ENCODE measurements at regions not wholly inside any gene's neighbourhood (a gene's known extent, or its start where the extent isn't known, plus 50 kb on each side); places are given as distances from the start of the nearest gene placed in this dataset.

DNA sequence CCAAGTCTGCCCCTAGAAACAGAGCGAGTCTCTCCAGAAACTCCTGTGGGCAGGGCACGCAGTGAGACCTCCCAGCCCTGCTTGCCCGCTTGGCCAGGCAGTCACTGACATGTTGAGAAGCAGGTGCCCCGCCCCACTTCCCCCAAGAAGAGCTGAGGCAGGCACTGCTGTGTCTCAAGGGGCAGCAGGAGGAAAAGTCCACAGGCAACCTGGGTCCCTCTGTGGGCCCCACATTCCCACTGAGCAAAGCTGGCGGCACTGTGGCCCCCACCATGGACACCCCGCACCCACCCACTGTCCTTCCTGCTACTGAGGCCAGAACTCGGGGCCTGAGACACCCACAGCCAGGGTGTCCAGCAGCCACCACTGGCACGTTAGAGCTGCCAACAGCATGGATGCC is 137.3 kb upstream of the NKX1-1 start:
- no peak for DNase-seq (ENCODE audit: low spot score)

DNA sequence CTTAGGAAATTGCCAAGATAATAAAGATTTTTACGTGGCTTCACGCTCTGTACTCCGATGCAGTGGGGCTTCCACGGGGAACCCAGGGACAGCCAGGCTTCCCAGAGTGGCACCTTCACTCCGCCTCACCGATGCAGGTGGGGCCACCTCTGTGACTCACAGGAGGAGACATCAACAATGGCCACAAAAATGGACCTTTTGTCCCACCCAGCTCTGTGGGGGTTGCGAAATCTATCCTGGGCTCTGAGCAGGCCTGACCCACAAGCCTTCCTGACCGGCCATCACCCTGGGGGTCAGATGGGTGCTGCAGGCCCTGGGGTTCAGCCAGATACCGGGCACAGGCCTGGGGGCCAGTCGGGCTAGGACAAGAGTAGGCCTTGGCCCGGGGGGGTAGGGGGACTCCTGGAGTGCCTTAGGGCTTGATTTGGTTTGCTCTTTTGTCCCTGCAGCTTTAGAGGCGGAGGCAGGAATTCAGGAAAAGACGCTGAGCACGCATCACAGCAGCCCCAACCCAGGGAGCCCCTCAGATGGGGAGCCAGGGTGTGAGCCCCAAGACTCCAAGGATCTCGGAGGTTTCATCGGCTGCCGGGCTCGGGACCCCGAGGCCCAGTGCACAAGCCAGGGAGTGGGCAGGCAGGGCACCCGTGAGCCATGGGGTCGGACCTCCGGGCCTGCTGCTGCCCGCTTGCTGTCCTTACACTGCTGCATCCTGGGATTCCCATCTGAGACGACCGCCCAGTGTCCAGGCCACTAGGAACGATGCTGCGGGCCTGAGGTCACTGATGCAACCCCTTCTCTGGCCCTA is 136.5 kb upstream of the NKX1-1 start:
- no peak for DNase-seq (ENCODE audit: low spot score)

DNA sequence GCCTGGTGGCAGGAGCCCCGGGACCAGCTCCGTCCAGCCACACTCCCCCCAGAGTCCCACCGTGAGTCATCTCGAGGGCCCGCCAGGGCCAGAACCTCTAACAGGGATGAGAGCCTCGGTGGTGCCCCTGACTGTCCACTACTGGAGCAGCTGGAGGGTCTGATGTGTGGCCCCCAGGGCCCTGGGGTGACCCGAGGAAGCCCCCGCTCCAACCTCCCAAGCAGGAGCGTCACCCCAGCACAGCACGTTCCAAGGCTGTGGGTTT is 135.9 kb upstream of the NKX1-1 start:
- no peak for DNase-seq (ENCODE audit: low spot score)

DNA sequence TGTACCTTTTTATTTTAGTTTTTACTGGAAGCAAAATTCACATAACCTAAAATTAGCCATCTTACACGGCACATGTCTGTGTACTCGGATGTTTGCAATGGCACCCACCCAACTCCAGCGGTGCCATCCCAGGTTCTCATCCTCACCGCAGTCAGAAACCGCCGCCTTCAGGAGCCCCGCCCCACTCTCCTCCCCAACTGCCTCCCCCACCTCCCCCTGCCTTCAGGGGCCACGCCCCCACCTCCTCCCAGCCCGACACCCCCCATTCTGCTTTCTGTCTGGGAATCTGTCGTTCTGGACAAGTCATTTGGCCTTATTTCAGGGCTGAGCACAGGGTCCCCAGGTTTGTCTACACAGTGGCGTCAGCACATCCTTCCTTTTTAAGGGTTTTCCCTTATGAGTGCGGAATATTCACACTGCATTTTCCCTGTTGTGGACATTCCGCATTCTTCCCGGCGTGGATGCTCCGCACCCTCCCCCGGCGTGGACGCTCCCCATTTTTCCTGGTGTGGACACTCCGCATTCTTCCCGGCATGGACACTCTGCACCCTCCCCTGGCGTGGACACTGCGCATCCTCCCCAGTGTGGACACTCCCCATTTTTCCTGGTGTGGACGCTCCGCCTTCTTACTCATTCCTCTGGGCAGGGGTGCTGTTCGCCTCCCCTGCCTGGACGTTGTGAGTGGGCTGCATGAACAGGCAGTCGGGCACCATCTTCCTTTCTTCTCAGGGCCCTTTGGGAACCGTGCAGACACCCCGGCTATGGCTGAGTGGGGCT is 135.4 kb upstream of the NKX1-1 start:
- DNase-seq (ENCODE audit: low spot score) = no peak

DNA sequence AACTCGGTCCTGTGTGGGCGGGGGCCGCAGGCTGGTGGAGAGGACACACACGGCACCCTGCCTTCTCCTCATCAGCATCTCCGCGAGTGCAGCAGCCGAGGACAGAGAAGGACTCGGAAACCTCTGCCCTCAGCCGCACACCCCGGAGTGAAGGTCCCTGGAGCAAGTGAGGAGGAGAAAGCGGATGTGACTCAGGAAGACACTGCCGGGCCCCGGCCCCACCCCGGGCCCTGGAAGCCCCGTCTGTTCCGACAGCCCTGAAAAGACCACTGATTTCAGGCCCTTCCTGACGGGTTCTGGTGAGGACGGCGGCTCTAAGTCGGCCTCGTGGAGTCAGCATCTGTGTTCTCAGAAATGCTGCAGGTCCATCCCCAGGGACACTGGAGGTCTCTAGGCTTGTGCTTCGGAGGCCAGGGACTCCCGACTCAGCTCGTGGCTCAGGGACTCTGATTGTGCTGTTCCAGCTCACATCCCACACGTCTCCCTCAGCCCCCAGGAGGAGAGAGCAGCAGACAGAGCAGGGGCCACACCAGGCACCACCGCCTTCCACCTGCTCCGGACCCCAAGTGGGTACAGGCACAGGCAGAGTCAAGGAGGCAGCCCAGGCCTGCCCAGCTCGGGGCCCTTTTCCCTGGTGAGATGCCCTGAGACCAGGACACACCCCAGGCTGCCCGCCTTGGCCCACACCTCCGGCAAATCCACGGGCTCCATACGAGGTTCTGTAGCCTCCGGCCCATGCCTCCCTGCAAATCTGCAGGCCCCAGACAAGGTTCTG is 134.5 kb upstream of the NKX1-1 start:
- DNase-seq (ENCODE audit: low spot score) = no peak

DNA sequence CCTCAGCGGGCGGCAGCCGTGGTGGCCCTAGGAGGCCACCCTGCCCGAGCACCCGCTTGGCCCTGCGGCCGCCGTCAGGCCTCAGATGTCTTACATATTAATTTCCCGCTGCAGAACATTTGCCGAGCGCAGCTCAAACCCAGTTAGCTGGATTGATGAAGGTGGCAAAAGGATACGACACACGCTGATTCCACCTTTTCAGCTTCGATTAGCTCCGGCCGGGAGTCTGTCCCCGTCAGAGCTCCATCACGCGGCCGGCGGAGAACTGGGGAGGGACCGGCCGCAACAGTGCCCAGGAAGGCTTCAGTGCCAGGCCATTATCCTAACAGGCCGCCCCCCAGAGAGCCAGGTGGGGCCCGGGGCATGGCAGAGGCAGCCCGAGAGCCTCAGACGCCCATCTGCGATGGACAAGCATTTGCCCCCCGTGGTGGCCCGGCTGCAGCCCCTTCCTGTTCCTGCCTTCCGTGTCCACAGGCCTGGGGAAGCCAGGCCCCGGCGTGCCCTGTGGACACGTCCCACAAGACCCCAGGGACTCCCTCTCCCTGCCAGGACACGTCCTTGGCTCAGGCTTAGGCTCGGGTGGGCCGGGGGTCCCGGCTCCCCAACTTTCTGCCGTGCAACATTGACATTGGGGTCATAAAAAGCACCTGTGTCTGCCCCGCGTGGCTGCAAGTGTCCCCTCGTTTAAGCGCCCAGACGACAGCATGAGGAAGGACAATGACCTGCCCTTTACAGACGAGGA is 133.8 kb upstream of the NKX1-1 start:
- DNase-seq (ENCODE audit: low spot score) = no peak

DNA sequence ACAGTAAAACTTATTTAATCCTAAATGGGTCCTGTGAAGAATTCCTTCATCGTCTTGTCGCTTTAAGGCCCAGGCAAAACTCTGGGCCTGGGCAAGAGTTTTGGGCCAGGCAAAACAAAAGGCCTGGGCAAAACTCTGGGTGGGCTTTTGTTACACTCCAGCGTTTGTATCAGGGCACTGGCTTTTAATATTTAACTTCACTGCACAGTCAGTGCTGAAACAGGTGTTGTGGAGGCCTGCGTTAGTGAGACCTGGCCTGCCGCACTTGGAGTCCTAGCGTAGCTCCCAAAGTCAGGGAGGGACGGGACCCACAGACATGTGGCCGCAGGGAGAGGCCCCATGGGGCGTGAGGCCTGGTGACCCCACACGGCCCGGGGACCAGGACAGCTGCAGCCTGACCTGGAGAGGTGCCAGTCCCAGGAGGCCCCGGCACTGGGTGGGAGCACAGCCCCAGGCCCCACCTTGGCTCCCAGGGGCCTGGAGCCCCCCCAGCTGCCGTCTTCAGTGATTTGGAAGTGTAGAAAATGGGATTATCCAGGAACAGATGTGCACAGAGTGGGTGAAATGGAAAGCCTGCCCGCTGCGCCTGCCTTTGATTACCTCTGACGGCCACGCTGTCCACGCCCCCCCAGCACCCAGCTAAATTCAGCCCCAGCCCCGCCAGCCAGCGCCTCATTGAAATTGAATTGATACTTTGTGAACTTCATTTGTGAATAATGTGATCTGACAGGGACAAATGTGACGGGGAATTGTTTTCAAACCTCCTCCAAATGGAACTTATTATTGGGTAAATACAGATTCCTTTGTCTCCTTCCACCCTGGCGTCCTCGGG is 132.9 kb upstream of the NKX1-1 start:
- DNase-seq (ENCODE audit: low spot score) = no peak

DNA sequence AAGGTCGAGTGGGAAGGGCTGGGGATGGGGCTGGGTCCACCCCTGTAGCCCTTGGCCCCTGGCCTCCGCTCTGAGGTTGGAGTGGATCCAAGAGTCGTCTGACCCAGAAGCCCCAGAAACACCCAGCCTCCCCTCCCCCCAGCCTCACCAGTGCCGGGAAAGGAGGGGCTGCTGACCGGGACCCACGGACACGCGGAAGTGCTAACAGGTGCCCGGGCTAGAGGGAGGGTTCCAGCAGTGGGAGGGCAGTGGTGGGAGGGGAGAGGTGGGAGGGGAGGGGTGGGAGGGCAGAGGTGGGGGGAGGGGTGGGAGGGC is 131.8 kb upstream of the NKX1-1 start:
- DNase-seq (ENCODE audit: low spot score) = no peak

DNA sequence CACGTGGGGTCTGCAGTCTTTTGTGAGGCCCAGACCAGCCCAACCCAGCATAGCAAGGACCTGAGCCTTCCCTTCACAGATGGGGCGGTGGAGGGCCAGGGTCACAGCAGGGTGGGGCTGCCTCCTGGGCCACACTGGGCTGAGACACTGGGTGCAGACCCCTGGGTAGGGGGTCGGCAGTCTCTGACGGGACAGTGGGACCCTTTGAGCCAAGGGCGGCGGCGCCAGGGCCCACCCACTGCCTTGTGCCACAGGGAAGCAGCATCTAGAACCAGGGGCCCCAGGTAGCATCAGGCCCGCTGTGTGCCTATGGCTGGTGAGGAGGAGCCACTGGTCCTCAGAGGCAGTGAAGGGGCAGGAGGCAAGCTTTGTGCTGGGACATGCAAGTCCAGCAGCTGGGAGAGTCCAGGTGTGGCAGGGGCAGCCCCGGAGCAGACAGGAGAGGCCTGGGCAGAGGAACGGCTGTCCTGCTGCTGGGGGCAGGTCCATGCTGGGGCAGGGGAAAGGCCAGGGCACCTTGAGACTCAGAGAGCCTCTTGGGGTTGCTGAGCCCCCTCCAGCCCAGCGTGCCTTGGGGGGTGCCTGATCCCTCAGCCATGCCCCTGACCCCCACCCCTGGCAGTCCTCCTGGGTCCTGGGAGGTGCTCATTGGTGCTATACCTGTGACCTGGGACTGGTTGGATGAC is 131.3 kb upstream of the NKX1-1 start:
- no peak for DNase-seq (ENCODE audit: low spot score)

DNA sequence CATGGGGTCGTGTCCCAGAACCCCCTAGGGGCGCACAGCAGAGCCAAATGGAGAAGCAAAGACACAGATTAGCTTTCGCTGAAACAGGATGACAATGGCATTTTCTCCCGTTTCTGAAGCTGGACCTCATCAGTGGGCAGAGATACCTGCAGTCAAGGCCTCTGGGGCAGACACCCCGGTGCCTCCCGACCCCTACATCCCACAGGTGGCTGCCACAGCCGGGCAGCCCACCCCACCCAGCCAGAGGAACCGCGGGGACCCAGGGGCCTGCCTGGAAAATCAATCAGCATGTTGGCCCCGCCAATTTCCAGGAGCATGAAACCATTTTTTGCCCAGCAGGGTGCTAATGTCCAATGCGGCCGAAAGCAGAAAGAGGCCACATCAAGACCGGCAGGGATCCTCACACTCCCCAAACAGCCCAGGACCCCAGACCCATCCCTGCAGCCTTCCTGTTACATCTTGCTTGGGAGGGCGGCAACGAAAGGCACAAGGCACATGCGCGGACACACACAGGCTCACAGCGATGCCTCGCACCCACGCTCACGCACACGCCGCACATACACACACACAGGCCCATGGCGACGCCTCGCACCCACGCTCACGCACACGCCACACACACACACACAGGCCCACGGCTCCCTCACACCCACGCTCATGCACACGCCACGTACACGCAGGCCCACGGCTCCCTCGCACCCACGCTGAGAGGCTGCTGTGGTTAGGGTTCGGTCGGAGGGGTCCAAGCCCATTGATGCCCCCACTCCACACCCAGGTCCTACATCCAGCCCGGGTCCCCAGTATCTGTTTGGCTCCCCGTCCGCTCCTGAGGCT is 130.6 kb upstream of the NKX1-1 start:
- DNase-seq (ENCODE audit: low spot score) = no peak

DNA sequence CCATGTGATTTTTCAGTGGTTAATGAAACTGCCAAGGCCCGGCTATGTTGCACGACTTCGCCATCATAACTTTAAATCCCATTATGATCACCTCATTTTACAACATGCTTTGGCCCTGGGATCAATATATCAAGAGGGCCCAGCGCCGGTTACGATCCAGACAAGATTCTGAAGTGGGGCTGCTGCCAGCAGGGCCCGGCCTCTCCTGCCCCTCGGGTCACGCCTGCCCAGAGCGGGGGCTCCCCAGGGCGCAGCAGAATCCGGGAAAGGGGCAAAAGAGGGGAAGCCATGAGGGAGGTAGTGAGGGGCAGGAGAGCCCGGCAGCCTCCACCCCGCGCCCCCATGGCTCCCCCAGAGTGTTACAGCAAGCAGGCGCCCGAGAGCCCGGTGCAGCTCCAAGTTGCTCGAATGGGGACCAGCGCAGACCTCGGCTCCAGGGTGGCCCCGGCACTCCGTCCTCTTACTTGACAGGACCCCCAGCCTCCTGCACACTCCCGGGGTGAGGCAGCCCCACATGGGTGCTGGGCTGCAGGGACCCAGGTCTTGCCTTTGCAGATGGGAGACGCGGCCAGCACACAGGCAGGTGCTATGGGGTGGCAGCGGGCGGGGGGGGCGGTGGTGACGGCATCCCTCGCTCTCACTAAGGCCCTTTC is 129.8 kb upstream of the NKX1-1 start:
- no peak for DNase-seq (ENCODE audit: low spot score)

DNA sequence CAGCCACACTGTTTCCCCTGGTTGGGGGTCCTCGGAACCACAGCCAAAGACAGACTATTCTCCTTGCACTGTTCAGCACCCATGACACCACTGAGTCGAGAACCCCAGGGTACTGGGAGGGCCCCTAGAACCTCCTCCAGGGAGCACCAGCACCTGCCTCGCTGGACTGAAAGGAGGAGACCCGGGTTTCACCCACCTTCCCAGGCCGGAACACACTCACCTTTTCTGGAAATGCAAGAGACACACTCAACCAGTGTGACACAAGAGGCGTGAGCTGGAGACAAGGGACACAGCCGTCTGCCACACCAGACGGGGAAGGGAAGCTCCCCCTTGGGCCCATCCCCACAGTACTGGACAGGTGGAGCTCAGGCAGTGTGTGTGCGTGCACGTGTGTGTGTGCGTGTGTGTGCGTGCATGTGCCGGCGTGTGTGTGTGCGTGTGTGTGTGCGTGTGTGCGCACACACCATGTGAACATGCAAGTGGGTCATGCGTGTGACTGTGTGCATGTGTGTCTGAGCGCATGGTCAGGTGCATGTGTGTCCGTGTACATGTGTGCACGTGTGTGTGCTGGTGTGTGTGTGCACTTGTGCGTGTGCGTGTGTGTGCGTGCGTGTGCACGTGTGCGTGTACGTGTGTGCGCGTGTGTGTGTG is 128.8 kb upstream of the NKX1-1 start:
- DNase-seq (ENCODE audit: low spot score) = no peak

DNA sequence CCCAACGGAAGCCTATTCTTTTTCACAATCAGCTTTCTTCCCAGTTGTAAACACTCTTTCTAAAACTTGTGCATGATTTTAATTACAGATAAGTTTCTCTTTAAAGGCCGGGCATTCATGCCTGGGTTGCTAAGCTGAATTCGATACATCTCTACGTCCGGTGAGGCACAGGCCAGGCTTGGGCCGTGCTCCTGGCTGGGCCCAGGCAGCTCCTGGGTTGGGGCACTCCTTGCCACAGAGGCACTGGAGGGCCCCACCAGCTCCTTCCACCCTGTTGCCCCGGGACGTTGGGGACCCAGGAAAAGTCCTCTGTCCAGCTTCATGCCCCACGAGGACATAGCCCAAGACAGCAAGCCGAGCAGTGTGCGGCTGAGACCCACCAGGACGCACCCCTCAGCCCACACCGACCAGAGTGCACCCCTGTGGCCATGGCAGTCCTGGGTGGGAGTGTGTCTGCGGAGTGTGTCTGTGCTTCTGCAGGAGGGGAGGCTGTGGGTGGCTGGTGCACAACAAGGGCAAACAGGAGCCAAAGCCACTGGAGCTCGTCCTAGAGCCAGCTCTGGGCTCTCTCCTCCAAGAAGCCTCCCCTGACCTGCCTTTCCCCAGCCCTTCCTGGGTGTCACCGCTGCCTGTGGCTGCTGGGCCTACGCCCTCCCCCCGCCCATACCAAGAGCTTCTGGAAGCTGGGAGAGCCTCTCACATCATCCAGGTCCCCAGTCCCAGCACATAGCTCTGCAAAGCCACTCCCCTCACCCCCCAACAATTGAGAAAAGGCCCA is 128.0 kb upstream of the NKX1-1 start:
- DNase-seq (ENCODE audit: low spot score) = no peak

DNA sequence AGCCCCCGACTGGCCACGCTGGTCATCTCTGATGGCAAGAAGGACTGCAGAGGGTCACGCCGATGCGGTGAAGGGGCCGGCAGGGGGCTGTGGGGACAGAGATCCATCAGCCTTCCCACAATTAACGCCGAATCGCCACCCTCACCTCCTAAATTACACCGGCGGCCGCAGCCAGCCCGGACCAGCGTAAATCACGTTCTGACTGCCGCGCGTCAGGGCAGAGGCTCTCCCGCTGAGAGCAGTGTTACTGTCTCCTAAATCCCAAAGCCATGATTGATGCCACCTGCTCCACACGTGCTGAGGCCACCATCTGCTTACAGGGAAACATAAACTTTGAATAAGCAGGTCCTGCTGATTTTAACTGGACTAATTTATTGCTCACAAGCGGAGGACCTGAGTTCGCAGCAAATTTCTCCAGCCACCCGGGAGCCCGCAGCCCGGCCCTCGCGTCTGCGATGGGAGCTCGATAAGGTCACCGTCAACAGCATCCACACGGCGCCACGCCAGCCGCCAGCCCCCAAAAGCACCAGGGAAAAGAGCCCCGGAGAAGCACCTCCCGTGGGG is 127.3 kb upstream of the NKX1-1 start:
- peak; percentile 58 for DNase-seq (ENCODE audit: low spot score)

DNA sequence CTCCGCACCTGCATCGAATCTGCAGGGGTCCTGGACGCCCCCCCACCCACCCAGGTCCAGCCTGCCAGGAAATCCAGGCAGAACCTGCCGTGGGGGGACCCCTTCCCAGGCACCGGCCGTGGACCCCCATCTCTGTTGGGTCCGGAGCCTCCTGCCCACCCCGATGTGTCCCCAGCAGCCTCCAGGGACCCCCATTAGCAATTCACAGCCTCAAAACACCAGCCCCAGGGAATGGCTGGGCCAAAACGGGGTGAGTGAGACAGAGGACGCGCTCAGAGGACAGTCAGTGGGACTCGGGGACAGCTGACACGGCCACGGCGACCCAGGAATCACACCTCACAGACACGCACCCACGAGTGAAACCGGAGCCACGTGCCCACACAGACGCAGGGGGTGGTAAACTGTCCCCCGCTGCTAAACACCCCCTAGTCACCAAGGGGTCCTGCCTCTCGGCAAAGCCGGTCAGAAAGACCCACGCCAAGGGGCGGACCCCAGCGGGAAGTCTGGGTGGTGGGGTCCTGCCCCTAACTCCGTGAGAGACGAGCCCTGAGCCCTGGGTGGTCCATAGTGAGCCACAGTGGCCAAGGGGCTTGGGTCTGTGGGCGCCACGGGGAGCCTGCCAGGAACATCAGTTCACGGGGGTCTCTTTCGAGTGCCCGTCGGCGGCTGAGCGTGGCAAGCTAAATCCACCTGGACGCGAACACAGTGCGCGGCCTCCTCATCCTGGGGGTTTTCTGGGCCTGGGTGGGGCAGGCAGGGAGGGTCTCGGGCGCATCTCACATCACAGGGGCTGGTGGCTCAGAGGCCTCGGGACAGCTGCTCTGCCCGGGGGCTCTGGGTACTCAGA is 126.5 kb upstream of the NKX1-1 start:
- no peak for DNase-seq (ENCODE audit: low spot score)
